ENCODE measurements at regions not wholly inside any gene's neighbourhood (a gene's known extent, or its start where the extent isn't known, plus 50 kb on each side); places are given as distances from the start of the nearest gene placed in this dataset.

DNA sequence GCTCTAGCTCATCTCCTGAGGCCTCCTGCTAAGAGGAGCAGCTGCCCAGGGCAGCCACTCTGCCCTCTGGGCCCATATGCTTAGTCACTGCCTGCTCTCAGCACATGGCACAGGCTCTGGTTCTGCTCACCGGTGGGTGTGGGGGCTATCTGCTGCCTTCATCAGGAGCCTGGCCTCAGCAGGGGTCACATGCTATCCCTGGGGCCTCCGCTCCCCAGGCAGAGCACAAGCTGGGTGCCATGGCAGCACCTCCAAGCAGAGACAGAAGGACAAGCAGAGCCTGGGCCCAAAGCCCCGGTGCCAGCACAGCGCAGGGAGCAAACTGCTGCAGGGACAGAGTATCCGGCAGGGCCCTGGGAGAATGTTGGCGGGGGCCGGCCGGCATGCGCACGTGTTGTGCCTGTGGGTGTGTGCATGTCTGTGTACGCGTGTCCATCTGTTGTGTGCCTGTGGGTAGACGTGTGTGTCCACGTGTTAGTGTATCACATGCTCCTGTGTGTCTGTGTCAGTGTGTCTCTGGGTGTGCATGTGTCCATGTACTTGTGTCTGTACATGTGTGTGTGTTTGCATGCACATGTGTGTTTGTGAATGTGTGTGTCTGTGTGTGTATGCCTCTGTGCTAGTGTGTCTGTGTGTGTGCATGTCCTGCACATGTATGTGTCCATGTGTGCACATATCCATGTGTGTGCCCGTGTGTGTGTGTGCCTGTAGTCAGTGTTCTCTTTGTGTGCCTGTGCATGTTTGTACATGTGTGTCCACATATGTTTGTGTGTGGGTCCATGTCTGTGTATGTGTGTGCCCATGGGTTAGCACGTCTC is 326.9 kb downstream of the TMEM121 start:
- H3K27ac ChIP-seq (ENCODE audit: low read depth, low read length, severe bottlenecking) = no peak overlapping the region
- no peak overlapping the region for H3K4me3 ChIP-seq (ENCODE audit: extremely low read depth, insufficient read depth, low read length, poor library complexity, severe bottlenecking)
- H3K36me3 ChIP-seq (ENCODE audit: control insufficient read depth, insufficient read depth, low read length) = no peaks in the 10 kb centered on the region
- H3K9me3 ChIP-seq (ENCODE audit: control insufficient read depth, low read length) = peaks cover 82% of the 10 kb centered on the region
- no peaks in the 10 kb centered on the region for H3K4me1 ChIP-seq (ENCODE audit: control insufficient read depth, insufficient read depth, low read length, poor library complexity, severe bottlenecking)
- WGBS, 2 experiments (ENCODE audit: insufficient coverage in 2 of 2) = 85 to 90% methylated on average over 11 to 14 of the region's 16 CpGs

DNA sequence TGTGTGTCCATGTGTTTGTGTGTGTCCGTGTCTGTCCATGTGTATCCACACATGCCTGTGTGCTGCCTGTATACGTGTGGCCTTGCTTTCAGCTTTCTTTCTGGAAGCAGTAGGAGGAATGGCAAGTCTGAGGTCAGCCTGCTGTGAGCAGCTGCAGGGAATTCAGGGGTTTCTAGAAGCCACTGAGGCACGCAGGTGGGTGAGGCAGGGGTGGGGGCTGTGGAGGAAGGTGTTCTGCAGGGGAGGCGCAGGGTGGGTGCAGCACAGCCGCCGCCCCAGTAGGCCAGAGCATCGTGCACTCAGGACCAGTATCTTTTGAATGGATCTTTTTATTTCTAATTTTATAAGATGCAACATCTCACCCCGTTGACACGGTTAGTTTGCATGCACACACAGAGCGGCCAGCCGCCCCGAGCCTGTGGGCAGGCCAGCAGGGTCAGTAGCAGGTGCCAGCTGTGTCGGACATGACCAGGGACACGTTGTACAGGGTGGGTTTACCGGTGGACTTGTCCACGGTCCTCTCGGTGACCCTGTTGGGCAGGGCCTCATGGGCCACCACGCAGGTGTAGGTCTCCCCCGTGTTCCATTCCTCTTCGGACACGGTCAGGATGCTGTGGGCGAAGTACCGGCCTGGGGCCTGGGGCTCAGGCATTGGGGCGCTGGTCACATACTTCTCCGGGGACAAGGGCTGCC is 327.7 kb downstream of the TMEM121 start:
- H3K4me1 ChIP-seq (ENCODE audit: control insufficient read depth, insufficient read depth, low read length, poor library complexity, severe bottlenecking) = no peaks in the 10 kb centered on the region
- H3K36me3 ChIP-seq (ENCODE audit: control insufficient read depth, insufficient read depth, low read length) = no peaks in the 10 kb centered on the region
- H3K9me3 ChIP-seq (ENCODE audit: control insufficient read depth, low read length) = peaks cover 83% of the 10 kb centered on the region
- WGBS, 2 experiments (ENCODE audit: insufficient coverage in 2 of 2) = 82 to 83% methylated on average over 22 to 24 of the region's 25 CpGs
- no peak overlapping the region for H3K27ac ChIP-seq (ENCODE audit: low read depth, low read length, severe bottlenecking)
- H3K4me3 ChIP-seq (ENCODE audit: extremely low read depth, insufficient read depth, low read length, poor library complexity, severe bottlenecking) = no peak overlapping the region

DNA sequence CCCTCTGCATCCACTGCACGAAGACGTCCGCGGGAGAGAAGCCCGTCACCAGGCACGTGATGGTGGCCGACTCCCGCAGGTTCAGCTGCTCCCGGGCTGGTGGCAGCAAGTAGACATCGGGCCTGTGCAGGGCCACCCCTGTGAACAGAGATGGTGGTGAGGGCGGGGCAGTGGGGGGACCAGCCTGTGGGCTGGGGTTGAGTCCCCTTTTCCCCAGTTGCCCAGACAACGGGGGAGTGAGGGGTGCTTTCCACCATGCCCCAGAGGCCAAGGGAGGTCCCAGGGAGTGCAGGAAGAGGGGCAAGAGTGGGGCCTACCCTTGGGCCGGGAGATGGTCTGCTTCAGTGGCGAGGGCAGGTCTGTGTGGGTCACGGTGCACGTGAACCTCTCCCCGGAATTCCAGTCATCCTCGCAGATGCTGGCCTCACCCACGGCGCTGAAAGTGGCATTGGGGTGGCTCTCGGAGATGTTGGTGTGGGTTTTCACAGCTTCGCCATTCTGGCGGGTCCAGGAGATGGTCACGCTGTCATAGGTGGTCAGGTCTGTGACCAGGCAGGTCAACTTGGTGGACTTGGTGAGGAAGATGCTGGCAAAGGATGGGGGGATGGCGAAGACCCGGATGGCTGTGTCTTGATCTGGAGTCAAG is 328.3 kb downstream of the TMEM121 start:
- peaks cover 89% of the 10 kb centered on the region for H3K9me3 ChIP-seq (ENCODE audit: control insufficient read depth, low read length)
- H3K27ac ChIP-seq (ENCODE audit: low read depth, low read length, severe bottlenecking) = no peak overlapping the region
- H3K36me3 ChIP-seq (ENCODE audit: control insufficient read depth, insufficient read depth, low read length) = no peaks in the 10 kb centered on the region
- no peaks in the 10 kb centered on the region for H3K4me1 ChIP-seq (ENCODE audit: control insufficient read depth, insufficient read depth, low read length, poor library complexity, severe bottlenecking)
- WGBS, 2 experiments (ENCODE audit: insufficient coverage in 2 of 2) = 84 to 87% methylated on average over 24 of the region's 26 CpGs
- H3K4me3 ChIP-seq (ENCODE audit: extremely low read depth, insufficient read depth, low read length, poor library complexity, severe bottlenecking) = no peak overlapping the region

DNA sequence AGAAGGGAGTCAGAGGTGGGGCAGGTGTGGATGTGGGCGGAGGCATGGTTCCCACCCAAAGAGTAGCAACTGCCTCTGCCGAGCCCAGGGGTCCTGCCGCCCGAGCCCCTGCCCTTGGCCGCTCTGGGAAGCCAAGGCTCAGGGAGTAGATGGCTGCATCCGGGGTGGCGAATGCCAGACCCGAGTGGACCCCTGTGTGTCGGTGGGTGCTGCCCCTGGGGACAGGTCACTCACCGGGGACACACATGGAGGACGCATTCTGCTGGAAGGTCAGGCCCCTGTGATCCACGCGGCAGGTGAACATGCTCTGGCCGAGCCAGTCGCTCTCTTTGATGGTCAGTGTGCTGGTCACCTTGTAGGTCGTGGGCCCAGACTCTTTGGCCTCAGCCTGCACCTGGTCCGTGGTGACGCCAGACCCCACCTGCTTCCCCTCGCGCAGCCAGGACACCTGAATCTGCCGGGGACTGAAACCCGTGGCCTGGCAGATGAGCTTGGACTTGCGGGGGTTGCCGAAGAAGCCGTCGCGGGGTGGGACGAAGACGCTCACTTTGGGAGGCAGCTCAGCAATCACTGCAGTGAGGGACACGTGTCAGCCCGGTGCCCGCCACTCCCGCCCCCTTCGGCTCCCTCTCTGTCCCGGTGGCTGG is 329.0 kb downstream of the TMEM121 start:
- no peak overlapping the region for H3K4me3 ChIP-seq (ENCODE audit: extremely low read depth, insufficient read depth, low read length, poor library complexity, severe bottlenecking)
- no peaks in the 10 kb centered on the region for H3K36me3 ChIP-seq (ENCODE audit: control insufficient read depth, insufficient read depth, low read length)
- H3K27ac ChIP-seq (ENCODE audit: low read depth, low read length, severe bottlenecking) = no peak overlapping the region
- peaks cover 90% of the 10 kb centered on the region for H3K9me3 ChIP-seq (ENCODE audit: control insufficient read depth, low read length)
- H3K4me1 ChIP-seq (ENCODE audit: control insufficient read depth, insufficient read depth, low read length, poor library complexity, severe bottlenecking) = no peaks in the 10 kb centered on the region
- WGBS, 2 experiments (ENCODE audit: insufficient coverage in 2 of 2) = 89% methylated on average over 30 to 35 of the region's 35 CpGs

DNA sequence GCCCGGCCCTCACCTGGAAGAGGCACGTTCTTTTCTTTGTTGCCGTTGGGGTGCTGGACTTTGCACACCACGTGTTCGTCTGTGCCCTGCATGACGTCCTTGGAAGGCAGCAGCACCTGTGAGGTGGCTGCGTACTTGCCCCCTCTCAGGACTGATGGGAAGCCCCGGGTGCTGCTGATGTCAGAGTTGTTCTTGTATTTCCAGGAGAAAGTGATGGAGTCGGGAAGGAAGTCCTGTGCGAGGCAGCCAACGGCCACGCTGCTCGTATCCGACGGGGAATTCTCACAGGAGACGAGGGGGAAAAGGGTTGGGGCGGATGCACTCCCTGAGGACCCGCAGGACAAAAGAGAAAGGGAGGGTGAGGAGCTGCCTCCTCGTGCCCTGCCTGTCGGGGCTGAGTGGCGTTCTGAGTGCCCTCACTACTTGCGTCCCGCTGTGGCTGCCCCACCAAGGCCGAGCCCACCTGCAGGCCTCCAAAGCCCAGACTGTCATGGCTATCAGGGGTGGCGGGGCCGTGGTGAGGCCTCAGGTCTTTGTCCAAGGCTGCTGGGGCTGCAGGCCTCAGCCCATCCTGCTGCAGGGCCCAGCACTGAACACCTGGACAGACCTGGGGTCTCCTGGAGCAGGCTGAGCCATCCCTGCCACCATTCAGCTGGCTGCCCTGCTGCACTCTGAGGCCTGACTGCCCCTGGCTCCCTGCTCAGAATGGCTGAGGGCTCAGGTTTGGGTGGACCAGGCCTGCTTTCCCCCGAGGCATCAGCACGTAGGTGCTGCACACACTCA is 329.7 kb downstream of the TMEM121 start:
- no peaks in the 10 kb centered on the region for H3K36me3 ChIP-seq (ENCODE audit: control insufficient read depth, insufficient read depth, low read length)
- H3K9me3 ChIP-seq (ENCODE audit: control insufficient read depth, low read length) = peaks cover 92% of the 10 kb centered on the region
- no peaks in the 10 kb centered on the region for H3K4me1 ChIP-seq (ENCODE audit: control insufficient read depth, insufficient read depth, low read length, poor library complexity, severe bottlenecking)
- H3K4me3 ChIP-seq (ENCODE audit: extremely low read depth, insufficient read depth, low read length, poor library complexity, severe bottlenecking) = no peak overlapping the region
- no peak overlapping the region for H3K27ac ChIP-seq (ENCODE audit: low read depth, low read length, severe bottlenecking)
- 80 to 84% methylated on average over 23 to 28 of the region's 28 CpGs for WGBS, 2 experiments (ENCODE audit: insufficient coverage in 2 of 2)

DNA sequence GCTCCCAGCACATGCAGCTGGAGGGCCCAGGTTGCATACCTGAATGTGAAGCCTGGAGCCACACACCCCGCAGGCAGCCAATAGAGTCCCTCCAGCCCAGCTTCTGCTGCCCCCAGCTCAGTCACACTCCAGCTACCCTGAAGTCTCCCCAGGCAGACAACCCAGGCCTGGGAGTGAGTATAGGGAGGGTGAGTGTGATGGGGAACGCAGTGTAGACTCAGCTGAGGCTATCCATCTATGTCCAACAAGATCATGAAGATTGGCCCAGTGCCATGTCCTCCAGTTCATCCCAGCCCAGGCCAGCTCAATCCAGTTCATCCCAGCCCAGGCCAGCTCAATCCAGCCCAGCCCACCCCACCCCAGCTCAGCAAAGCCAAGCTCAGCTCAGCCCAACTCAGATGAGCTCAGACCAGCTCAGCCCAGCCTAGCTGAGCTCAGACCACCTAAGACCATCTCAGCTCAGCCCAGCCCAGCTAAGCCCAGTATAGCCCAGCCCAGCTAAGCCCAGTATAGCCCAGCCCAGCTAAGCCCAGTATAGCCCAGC is 330.4 kb downstream of the TMEM121 start:
- no peaks in the 10 kb centered on the region for H3K36me3 ChIP-seq (ENCODE audit: control insufficient read depth, insufficient read depth, low read length)
- no peaks in the 10 kb centered on the region for H3K4me1 ChIP-seq (ENCODE audit: control insufficient read depth, insufficient read depth, low read length, poor library complexity, severe bottlenecking)
- H3K27ac ChIP-seq (ENCODE audit: low read depth, low read length, severe bottlenecking) = no peak overlapping the region
- no peak overlapping the region for H3K4me3 ChIP-seq (ENCODE audit: extremely low read depth, insufficient read depth, low read length, poor library complexity, severe bottlenecking)
- peaks cover 90% of the 10 kb centered on the region for H3K9me3 ChIP-seq (ENCODE audit: control insufficient read depth, low read length)
- 60% methylated on average over 1 of the region's 2 CpGs; no CpG with 5 or more reads in 1 of the 2 experiments for WGBS, 2 experiments (ENCODE audit: insufficient coverage in 2 of 2)

DNA sequence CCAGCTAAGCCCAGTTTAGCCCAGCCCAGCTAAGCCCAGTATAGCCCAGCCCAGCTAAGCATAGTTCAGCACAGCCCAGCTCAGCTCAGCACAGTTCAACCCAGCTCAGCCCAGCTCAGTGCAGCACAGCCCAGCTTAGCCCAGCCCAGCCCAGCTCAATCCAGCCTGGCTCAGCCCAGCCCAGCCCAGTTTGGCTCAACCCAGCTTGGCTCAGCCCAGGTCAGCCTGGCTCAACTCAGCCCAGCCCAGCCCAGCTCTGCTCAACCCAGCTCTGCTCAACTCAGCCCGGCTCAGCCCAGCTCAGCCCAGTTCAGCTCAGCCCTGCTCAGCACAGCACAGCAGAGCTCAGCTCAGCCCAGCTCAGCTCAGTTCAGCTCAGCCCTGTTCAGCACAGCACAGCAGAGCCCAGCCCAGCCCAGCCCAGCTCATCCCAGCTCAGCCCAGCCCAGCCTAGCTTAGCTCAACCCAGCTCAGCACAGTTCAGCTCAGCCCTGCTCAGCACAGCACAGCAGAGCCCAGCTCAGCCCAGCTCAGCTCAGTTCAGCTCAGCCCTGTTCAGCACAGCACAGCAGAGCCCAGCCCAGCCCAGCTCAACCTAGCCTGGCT is 330.9 kb downstream of the TMEM121 start:
- H3K36me3 ChIP-seq (ENCODE audit: control insufficient read depth, insufficient read depth, low read length) = no peaks in the 10 kb centered on the region
- no peaks in the 10 kb centered on the region for H3K4me1 ChIP-seq (ENCODE audit: control insufficient read depth, insufficient read depth, low read length, poor library complexity, severe bottlenecking)
- H3K9me3 ChIP-seq (ENCODE audit: control insufficient read depth, low read length) = peaks cover 90% of the 10 kb centered on the region
- H3K27ac ChIP-seq (ENCODE audit: low read depth, low read length, severe bottlenecking) = no peak overlapping the region
- WGBS, 2 experiments (ENCODE audit: insufficient coverage in 2 of 2) = 40 to 67% methylated on average over 1 of the region's 1 CpG
- H3K4me3 ChIP-seq (ENCODE audit: extremely low read depth, insufficient read depth, low read length, poor library complexity, severe bottlenecking) = no peak overlapping the region

DNA sequence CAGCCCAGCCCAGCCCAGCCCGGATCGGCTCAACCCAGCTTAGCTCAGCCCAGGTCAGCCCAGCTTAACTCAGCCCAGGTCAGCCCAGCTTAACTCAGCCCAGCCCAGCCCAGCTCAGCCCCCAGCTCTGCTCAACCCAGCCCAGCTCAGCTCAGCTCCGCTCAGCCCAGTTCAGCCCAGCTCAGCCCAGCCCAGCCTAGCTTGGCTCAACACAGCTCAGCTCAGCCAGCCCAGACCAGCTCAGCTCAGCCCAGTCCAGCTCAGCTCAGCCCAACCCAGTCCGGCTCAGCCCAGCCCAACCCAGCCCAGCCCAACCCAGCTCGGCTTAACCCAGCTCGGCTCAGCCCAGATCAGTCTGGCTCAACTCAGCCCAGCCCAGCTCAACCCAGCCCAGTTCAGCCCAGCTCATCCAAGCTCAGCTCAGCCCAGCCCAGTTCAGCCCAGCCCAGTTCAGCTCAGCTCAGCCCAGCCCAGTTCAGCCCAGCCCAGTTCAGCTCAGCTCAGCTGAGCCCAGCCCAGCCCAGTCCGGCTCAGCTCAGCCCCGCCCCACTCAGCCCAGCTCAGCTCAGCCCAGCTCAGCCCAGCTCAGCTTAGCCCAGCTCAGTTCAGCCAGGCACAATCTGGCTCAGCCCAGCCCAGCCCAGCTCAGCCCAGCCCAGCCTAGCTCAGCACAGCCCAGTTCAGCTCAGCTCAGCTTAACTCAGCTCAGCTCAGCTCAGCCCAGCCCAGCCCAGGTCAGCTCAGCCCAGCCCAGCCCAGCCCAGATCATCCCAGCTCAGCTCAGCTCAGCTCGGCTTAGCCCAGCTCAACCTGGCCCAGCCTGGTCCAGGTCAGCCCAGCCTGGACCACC is 331.7 kb downstream of the TMEM121 start:
- H3K4me1 ChIP-seq (ENCODE audit: control insufficient read depth, insufficient read depth, low read length, poor library complexity, severe bottlenecking) = no peaks in the 10 kb centered on the region

DNA sequence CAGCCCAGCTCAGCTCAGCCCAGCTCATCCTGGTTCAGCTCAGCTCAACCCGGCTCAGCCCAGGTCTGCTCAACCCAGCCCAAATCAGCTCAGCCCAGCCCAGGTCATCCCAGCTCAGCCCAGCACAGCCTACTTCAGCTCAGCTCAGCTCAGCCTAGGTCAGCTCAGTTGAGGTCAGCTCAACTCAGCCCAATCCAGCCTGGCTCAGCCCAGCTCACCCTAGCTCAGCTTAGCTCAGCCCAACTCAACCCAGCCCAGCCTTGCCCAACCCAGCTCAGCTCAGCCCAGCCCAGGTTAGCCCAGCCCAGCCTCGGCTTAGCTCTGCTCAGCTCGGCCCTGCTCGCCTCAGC is 332.3 kb downstream of the TMEM121 start:
- Histone ChIP-seq H3K36me3 (ENCODE audit: control insufficient read depth, insufficient read depth, low read length) (no peaks in the 10 kb centered on the region), H3K9me3 (ENCODE audit: control insufficient read depth, low read length) (peaks cover 92% of the 10 kb centered on the region), H3K4me1 (ENCODE audit: control insufficient read depth, insufficient read depth, low read length, poor library complexity, severe bottlenecking) (no peaks in the 10 kb centered on the region), H3K27ac (ENCODE audit: low read depth, low read length, severe bottlenecking) (no peak overlapping the region), H3K4me3 (ENCODE audit: extremely low read depth, insufficient read depth, low read length, poor library complexity, severe bottlenecking) (no peak overlapping the region)
- WGBS, 2 experiments (ENCODE audit: insufficient coverage in 2 of 2) = 71 to 80% methylated on average over 1 to 2 of the region's 4 CpGs

More for the DNA sequence above, 331.7 kb downstream of the TMEM121 start:
- no peaks in the 10 kb centered on the region for H3K36me3 ChIP-seq (ENCODE audit: control insufficient read depth, insufficient read depth, low read length)
- no peak overlapping the region for H3K4me3 ChIP-seq (ENCODE audit: extremely low read depth, insufficient read depth, low read length, poor library complexity, severe bottlenecking)
- no peak overlapping the region for H3K27ac ChIP-seq (ENCODE audit: low read depth, low read length, severe bottlenecking)
- WGBS, 2 experiments (ENCODE audit: insufficient coverage in 2 of 2) = 82 to 87% methylated on average over 4 to 8 of the region's 9 CpGs
- peaks cover 90% of the 10 kb centered on the region for H3K9me3 ChIP-seq (ENCODE audit: control insufficient read depth, low read length)
